Tibial nerve (tissue), 4 donors: ENCODE measurements at regions not wholly inside any gene's neighbourhood (a gene's known extent, or its start where the extent isn't known, plus 50 kb on each side); places are given as distances from the start of the nearest gene placed in this dataset.

ENCODE experiments used
- EP300 ChIP-seq, 2 donors: sonication (generic); formaldehyde crosslinking; IDR thresholded peaks; one replicate each; pipeline ENCODE4 v1.6.1; 2017; ENCODE audit warnings: antibody characterized with exemption in 2 of 2, mild to moderate bottlenecking in 1 of 2
- POLR2A ChIP-seq, 2 donors: fragments of 450-650 bp; IDR thresholded peaks; one replicate each; pipeline ENCODE4 v1.6.1; 2017; ENCODE audit warnings: antibody characterized with exemption in 2 of 2, mild to moderate bottlenecking in 2 of 2, moderate library complexity in 2 of 2
- TF ChIP-seq, protein P1 (sequence below), 5 experiments: fragments of 200-600 bp in 3 of 5; fragments of 450-650 bp in 2 of 5; sonication (generic) in 3 of 5; IDR thresholded peaks; one replicate each; pipeline ENCODE4 v1.5.1; 2016 to 2019; ENCODE audit warnings: antibody characterized with exemption in 5 of 5, mild to moderate bottlenecking in 3 of 5, moderate library complexity in 2 of 5

DNA sequence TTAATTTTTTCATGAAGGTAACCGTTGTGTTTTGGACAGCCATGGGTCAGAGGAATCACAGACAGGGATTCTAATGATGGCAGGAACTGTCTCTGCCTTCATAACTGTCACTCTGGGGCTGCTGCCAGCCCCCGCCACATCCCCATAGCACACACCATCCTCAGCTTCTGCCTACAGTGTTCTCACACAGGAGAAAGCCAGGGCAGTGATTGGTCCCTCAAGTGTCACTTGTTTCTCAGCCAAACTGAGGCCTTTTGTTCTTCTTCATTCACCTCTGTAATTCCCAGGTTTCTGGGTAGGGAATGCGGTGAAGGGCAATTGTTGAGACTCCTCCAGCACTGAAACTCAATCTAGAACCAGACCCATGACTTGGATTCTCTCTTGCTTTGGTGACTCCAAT lies 65.4 kb upstream of the C3orf80 start:
- TF ChIP-seq, protein P1, sequence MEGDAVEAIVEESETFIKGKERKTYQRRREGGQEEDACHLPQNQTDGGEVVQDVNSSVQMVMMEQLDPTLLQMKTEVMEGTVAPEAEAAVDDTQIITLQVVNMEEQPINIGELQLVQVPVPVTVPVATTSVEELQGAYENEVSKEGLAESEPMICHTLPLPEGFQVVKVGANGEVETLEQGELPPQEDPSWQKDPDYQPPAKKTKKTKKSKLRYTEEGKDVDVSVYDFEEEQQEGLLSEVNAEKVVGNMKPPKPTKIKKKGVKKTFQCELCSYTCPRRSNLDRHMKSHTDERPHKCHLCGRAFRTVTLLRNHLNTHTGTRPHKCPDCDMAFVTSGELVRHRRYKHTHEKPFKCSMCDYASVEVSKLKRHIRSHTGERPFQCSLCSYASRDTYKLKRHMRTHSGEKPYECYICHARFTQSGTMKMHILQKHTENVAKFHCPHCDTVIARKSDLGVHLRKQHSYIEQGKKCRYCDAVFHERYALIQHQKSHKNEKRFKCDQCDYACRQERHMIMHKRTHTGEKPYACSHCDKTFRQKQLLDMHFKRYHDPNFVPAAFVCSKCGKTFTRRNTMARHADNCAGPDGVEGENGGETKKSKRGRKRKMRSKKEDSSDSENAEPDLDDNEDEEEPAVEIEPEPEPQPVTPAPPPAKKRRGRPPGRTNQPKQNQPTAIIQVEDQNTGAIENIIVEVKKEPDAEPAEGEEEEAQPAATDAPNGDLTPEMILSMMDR (IDR thresholded peaks at IDR 0.05), result no peak
- no peak for TF ChIP-seq POLR2A (IDR thresholded peaks at IDR 0.05)
- TF ChIP-seq EP300 (IDR thresholded peaks at IDR 0.05), result no peak
